ENCODE measurements at regions not wholly inside any gene's neighbourhood (a gene's known extent, or its start where the extent isn't known, plus 50 kb on each side); places are given as distances from the start of the nearest gene placed in this dataset.

- no peak for DNase-seq
These were observed 368.8 kb upstream of the KIRREL3 start for GRCh38 chr11:127369356-127369755.

GRCh38 chr11:127362754-127363308 is 362.3 kb upstream of the KIRREL3 start:
- no peak for DNase-seq

- no peak for DNase-seq
These were observed 357.6 kb upstream of the KIRREL3 start for GRCh38 chr11:127358160-127358559.

DNA sequence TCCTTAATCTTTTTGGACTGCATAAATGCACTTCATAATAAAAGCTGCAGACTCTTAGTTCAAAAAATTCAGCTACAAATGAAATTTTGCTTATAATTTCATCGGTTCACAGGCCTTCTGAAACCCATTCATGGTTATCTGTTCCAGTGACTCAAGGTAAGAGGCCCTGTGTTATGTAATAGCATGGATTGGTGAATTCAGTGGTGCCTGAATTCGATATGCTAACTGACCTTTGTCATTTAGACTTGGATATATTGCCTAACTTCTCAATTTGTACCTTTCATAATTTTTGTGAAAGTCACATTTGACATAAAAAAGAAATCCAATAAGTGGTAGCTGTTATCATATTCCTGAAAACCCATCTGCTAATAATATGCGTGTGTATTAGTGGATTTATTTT is 349.9 kb upstream of the KIRREL3 start:
- no peak for DNase-seq

DNA sequence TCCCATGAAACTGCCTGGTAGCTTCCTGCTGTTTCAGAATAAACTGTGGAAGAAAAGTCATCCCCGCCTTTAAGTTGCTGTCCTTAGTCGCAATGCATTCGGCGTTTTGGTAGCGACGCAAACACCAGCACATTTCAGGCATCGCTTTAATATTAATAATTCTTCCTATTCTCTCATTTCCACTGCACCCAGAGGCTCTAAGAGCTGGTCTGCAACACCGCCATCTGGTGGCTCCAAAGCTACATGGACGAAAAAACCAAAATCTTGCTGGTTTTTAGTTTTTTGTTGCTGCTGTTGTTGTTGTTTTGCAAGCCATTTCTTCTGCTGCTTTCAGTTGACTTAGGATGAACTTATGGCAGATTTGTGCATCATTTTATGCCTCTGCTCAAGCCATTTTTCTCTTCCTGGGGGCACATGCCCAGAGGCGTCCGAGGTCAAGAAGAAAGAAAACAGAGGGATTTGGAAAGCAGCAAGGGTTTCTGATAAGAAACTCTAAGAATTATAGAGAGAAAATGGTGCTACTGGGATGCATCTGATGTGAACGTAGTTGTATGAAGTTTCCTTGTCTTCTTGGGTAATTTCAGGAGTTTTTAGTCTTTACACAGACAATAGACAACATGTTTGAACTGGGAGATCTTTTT is 345.4 kb upstream of the KIRREL3 start:
- DNase-seq, result peak; percentile 23

GRCh38 chr11:127340438-127340837 is 339.9 kb upstream of the KIRREL3 start:
- DNase-seq, result no peak

GRCh38 chr11:127339376-127339775 is 338.8 kb upstream of the KIRREL3 start:
- no peak for DNase-seq

GRCh38 chr11:127338380-127339259 is 338.1 kb upstream of the KIRREL3 start:
- DNase-seq, result no peak

GRCh38 chr11:127334466-127334865 is 333.9 kb upstream of the KIRREL3 start:
- no peak for DNase-seq

- no peak for DNase-seq
These were observed 332.3 kb upstream of the KIRREL3 start for GRCh38 chr11:127332896-127333295.

DNA sequence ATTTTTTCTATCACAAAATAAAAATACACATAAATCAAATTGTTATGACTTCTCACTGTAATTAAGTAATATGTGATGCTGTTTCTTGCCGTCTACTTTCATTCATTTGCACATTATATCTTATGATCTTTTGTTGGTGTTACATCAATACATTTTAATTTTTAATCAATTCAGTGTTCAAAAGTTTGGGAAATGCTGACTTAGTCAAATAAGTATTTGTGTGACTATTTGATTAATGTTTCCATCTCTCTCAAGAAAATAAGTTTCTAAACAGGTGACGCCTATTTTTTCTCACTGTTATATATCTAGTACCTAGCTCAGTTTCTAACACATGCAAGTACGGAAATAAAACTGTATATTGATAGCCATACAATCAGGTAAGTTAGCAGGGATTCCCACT is 329.5 kb upstream of the KIRREL3 start:
- DNase-seq, result no peak

- no peak for DNase-seq
These were observed 307.7 kb upstream of the KIRREL3 start for GRCh38 chr11:127308291-127308690.

GRCh38 chr11:127307700-127308099 is 307.1 kb upstream of the KIRREL3 start:
- no peak for DNase-seq

GRCh38 chr11:127304634-127305033 is 304.1 kb upstream of the KIRREL3 start:
- no peak for DNase-seq

DNA sequence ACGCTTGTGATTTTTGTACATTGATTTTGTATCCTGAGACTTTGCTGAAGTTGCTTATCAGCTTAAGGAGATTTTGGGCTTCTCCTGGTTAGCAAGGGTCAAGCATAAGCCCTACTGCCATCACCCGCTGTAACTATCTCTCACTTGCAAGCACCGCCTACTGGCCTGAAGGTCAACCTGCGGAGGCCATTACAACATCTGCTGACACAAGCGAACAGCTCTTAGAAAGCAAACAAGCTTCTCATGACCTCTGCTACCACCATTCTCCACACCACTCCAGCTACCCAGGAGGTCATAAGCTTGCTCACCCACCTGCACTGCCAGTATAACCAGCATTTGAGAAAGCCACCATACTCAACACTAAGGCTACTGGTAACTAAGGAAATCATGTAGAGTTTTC is 288.4 kb upstream of the KIRREL3 start:
- DNase-seq, result no peak

- no peak for DNase-seq
These were observed 281.0 kb upstream of the KIRREL3 start for GRCh38 chr11:127281534-127281933.

DNA sequence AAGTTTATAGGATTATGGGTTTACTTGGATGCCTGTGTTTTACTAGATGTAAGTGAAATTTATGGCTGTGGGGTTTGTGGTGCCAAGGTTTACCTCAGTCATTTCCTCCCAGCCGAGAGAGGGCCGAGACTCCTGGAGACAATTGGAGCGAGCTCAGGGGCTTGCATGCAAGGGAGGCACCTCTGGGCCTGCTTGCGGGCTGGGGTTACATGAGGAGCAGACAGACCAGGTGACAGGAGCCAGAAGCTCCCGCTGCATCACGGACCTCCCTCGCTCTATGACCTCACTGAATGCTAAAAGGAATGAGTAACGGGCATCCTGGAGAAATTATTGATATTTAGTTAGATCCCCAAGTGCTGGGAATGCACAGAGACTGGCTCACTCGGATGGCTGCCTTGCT is 275.2 kb upstream of the KIRREL3 start:
- DNase-seq, result peak; percentile 3

GRCh38 chr11:127274328-127274676 is 273.7 kb upstream of the KIRREL3 start:
- DNase-seq, result no peak

DNA sequence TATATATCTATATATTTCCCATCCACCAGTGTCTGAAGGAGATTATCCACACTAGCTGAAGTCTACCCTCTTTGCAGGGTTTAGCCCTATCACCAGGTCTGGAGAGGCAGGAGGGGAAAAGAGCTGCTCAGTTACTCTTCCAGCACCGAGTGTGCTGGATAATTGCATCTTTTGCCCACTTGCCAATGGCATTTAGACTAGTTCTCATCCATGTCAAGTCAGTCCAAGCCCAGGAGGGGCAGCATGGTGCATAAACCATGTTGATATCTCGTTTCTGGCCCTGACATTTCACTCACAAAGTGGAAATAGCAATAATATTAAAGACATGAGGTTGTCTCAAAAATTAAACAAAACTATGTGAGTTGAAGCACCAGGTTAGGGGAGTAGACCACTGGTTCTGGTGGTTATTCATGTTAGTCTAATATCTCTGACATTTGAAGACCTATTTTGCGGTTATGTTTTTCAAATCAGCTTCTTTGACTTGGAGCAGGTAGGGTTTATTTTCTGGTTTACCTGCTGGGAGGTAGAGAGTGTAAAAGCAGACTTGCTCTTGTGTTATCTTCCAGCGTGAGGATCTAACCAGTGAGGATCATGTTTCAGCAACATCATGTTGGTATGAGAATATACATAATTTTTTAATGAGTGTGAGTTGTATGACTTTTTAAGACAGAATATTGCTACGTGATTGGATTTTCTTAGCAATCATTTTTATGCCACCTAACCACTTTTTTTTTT is 273.2 kb upstream of the KIRREL3 start:
- DNase-seq, result no peak

GRCh38 chr11:127270851-127271250 is 270.3 kb upstream of the KIRREL3 start:
- DNase-seq, result no peak

DNA sequence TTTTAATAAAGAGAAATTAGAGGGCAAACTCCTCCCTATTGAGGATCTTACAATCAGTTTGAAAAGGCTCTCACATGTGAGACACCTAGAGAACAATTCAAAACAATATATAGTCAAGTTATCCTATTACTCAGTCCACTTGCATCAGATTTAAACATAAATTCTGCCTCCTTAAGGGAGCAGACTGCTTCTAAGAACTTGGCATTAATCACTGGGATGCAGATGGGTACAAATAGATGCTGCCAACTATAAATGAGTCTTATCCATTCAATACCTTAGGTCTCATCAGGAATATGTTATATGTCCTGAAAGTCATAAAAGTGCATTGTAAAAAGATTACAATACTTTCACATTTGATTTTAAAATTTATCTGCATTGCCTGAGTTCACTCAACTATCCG is 269.3 kb upstream of the KIRREL3 start:
- no peak for DNase-seq

GRCh38 chr11:127268932-127269331 is 268.4 kb upstream of the KIRREL3 start:
- no peak for DNase-seq

GRCh38 chr11:127268521-127268920 is 268.0 kb upstream of the KIRREL3 start:
- no peak for DNase-seq

- DNase-seq, result no peak
These were observed 258.5 kb upstream of the KIRREL3 start for GRCh38 chr11:127259102-127259501.
